GM18498 (cell line): ENCODE measurements at regions not wholly inside any gene's neighbourhood (a gene's known extent, or its start where the extent isn't known, plus 50 kb on each side); places are given as distances from the start of the nearest gene placed in this dataset.

Source experiments
- ATAC-seq: cut with Tn5 transposase; IDR thresholded peaks from one replicate; pipeline ENCODE4 v1.9.1; 2021; ENCODE audit warnings: mild to moderate bottlenecking, moderate library complexity; ENCODE audit not compliant: unreplicated experiment

- ATAC-seq: no peak
Observed at GRCh38 chr5:135236228-135236907, 162.7 kb downstream of the MACROH2A1 start.

DNA sequence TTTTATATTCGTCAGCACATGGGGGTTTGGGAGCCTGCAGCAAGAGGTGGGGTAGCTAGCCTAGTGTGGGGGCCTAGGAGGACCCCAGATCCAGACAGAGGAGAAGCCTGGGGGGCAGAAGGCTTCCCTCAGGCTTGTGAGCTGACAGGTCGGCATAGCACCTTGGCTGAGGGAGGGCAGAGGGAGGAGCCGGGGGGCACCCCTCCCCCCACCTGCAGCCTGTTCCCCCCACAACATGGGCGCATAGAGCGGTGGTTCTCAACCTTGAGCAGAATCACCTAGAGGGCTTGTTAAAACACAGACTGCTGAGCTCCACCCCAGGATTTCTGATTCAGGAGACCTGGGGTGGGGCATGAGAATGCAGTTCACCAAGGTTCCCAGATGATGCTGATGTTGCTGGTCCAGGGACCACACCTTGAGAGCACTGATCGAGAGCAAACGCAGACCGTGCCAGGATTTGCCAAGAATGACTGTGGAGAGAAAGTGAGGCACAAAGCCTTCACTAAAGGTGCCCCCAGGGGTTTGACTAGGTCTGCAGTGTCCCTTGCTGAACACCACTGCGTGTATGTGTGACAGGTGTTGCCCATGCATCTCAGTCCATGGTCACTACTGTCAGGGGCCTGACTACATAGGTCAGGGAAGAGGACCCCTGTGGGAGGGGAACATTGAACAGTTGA lies 163.3 kb downstream of the MACROH2A1 start:
- no peak for ATAC-seq

DNA sequence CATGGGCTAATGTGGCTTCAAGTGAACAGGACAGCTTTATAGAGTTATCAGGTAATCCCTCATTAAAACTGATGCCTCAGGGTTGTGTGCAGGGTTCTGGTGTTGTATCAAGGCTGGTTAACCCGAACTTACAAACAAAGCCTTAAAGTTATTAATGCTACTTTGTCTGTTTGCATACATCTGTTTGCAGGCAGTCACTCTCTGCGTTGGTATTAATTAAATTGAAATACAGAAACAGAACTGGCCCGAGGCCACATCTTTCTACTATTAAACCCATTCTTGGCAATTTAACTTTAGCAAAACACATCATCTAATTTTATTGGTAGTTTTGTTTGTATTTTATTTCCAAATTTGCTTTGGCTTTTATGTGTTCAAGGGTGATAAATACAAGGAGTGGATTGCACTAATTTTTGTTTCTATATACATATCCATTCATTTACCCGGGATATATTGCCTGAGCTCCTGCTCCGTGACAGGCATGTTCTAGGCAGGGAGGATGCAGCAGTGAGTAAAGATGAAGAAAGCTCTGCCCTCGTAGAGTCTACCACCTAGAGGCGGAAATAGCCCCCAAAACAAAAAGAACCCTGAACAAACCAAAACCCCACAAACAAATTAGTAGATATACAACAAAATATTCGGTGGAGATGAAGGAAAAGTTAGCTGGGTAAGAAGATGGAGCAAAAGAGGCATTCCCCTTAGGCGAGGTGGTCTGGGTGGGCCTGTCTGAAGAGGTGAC lies 164.2 kb downstream of the MACROH2A1 start:
- no peak for ATAC-seq

DNA sequence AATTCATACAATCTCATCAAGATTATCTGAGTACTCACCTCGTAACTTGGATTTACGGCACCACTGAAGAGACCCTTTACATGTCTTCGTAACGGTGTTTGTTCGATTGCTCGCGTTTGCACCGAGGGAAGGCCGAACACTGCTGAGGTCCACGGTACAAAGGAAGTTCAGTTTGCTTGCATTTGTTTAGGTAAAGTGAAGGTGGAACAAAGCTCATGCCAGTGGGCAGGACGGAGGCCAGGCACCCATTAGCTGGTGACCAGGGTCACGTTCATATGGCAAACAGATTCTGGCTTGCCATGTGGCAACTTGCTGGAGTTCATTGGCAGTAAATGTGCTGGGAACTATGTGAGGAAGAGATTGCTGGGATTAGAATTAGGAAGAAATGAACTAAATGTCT lies 164.8 kb downstream of the MACROH2A1 start:
- ATAC-seq: no peak

- no peak for ATAC-seq
Observed at GRCh38 chr5:135233477-135233876, 165.6 kb downstream of the MACROH2A1 start.

GRCh38 chr5:135232958-135233357 lies 166.1 kb downstream of the MACROH2A1 start:
- ATAC-seq: no peak

GRCh38 chr5:135231289-135231688 lies 167.7 kb downstream of the MACROH2A1 start:
- no peak for ATAC-seq

- no peak for ATAC-seq
Observed at GRCh38 chr5:135230251-135230925, 168.6 kb downstream of the MACROH2A1 start.

DNA sequence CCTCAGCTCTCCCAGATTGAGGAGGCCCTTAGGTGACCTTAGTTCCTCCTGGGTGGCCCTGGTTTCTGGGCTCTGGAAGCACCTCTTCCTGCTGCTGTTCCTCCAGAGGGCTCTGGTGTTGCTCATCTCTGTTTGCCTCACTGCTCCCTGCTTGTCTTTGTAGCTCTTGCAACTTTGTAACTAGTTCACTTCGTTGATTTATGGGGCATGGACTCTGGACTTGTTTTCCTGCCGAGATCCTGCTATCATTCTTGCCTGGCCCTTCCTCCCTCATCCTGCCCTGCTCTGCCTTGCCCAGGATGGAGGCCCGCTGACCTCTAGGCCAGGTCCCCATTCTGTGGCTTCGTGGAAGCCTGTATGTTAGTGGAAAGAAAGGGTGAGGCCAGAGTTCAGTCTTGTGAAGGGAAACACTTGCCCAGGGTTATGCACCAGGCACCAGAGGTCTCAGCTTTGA lies 169.3 kb downstream of the MACROH2A1 start:
- ATAC-seq: no peak

- no peak for ATAC-seq
Observed at GRCh38 chr5:135229122-135229521, 169.9 kb downstream of the MACROH2A1 start.

DNA sequence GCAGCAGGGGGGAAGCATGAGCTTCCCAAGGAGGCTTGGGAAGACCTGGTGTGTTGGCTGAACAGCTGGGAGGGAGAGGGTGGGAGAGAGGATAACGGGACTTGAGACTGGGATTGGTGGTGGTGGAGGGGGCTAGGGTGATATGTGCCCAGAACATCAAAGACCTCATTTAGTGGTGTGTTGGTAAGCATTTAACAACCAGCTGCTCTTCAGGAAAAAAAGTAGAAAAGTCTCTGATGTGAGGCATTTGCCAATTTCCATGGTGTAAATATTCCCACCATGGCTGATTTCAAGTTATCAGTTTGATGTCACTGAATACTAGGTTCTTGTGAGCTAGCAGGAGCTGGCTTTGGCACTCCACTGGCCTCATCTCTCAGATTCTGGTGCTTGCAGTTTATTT lies 170.8 kb downstream of the MACROH2A1 start:
- ATAC-seq: no peak

DNA sequence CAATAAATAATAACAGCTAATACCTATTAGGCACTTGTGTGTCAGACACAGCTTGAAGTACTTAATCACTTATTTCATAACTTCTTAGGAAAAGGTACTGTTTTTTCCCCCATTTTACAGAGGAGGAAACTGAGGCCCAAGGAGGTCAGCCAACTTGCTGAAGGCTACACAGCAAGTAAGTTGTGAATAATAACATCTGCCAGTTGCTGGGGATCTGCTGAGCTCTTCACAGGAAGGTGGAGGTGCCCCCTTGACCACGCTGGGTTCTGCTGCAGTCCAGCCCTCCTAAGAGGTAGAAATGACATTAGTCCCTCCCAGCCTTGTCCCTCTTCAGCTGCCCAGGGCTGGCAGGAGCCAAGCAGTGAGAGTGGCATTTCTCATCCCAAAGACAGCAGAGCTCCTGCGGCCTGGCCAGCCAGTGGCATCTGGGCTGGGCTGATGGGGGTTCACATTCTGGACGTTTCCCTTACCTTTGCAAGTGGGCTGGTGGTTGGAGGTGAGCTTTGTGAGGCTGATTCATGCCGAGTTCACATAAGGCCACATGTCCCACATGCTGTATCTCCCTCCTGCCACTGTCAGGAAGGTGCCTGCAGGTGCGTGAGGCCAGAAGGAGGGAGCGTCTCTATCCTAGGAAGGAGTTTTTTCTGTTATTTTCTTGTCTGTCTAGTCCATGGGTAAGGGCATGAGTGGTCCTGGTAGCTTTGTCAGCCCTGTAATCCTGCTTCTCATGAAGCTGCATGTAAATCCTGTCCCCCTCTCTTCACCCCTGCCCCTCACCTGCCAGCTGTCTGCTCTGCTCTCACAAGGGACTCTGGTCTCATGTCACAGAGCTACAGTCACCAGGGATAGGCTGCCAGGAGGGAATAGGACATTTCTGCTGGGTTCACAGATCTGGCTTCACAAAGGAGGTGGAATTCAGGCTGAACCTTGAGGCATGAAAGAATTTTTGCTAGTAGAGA lies 171.7 kb downstream of the MACROH2A1 start:
- ATAC-seq: no peak

GRCh38 chr5:135225856-135226560 lies 173.0 kb downstream of the MACROH2A1 start:
- no peak for ATAC-seq

DNA sequence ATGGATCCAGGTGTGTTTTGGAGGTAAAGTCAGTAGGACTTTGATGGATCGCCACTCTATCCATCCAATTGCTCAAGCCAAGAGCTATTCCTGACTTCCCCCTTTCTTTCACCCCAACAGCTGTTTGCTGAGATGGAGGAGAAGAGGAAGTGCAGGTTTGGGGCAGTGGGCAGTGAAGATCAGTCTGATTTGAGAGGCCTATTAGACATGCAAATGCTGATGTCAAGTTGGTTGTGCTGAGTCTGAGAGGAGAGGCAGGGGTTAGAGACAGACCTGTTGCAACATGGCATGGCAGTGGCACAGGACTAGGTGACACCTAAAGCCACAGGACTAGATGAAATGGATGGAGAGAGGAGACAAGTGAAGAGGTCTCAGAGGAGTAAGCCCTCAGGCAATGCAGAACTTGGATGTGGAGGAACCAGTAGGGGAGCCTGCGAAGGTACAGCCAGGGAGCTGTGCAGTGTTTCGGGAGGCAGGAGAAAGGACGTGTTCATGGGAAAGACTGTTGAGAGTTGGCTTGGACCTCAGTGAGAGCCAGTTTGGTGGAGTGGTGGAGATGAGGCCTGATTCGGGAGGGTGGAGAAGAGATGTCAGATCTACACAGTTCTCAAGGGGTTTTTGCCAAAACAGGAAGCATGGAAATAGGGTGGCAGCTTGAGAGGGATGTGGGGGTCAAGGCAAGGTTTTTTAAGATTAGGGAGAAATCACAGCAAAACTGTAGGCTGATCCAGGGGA lies 175.0 kb downstream of the MACROH2A1 start:
- ATAC-seq: no peak

DNA sequence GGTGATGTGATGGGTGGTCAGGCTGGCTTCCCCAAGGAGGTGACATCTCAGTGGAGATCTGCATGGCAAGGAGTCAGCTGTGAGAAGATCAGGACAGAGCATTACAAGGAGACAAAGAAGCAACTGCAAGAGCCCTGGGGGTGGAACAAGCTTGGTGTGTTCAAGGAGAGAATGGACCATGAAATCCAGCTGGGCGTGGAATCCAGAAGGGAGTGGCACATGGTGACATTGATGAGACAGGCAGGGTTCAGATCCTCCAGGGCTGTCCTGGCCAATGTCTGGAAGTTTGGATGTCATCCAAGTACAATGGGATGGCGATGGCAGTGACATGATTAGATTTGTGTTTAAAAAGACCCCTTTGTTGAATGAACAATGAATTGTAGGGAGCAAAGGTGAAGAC lies 175.6 kb downstream of the MACROH2A1 start:
- ATAC-seq: no peak

DNA sequence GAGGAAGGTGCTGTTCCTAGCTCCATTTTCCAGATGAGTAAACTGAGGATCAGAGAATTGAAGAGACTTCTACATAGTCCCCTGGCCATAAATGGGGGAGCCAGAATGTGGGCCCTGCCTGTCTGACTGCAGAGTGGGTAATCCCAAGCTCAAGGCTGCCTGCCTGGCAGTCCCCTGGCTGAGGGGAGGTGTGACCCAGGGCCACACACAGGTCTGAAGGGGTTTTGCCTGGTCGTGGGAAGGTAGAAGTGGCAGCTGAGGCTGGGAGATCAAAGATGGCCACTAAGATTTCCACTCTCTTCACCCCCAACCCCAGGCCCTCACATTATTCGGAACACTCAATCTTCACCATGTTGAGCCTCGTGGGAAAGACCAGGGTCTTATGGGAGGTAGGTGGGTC lies 176.3 kb downstream of the MACROH2A1 start:
- no peak for ATAC-seq

DNA sequence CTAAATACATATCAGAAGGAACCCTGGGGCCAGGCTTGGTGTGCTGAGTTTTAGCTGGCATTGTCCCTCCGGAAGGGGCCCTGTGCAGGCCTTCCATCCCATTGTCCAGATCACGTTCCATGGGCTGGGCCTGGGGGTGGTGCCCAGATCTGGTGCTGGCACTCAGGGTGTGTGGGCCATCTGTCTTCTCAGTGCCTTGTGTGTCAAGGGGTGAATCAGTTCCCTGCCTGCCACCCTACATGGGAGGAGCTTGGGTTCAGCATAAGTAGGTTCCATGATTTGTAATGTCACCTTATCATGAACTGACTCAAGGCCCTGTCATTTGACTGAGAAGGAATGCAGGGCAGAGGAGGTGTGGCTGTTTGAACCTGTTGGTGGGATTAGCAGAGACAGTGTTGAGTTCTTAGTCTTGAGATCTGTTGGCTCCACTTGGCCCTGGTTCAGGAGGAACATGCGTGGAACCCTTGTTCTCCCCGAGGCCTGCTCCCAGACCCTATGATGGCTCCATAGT lies 176.8 kb downstream of the MACROH2A1 start:
- ATAC-seq: no peak

GRCh38 chr5:135221696-135222095 lies 177.3 kb downstream of the MACROH2A1 start:
- no peak for ATAC-seq

DNA sequence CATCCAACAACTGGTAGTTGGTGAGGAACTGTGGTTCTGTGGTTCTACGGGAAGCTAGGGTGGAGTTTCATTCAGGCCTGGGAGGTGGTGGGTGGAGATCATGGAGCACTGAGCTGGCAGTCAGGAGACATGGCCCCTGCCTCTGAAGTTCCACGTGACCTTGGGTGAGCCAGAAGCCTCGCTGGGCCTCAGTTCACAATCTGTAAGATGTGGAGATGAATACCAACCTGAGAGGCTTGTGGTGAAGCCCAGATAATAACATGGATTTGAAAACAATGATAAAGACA lies 177.9 kb downstream of the MACROH2A1 start:
- ATAC-seq: no peak
